GM12891 (cell line): ENCODE measurements at regions not wholly inside any gene's neighbourhood (a gene's known extent, or its start where the extent isn't known, plus 50 kb on each side); places are given as distances from the start of the nearest gene placed in this dataset.

Experiments used
- DNase-seq: peaks from one replicate; pipeline ENCODE4 v3.0.0; 2011; ENCODE audit warnings: low spot score; ENCODE audit not compliant: insufficient read length
- FAIRE-seq: peaks from 2 replicates; lab custom pipeline; 2011; peaks lifted over from hg19 to GRCh38; lab: Jason Lieb, UNC
- PAX5 ChIP-seq: IDR thresholded peaks from 2 replicates; pipeline ENCODE4 v1.6.1; 2011; ENCODE audit warnings: low read length, moderate library complexity, mild to moderate bottlenecking; ENCODE audit not compliant: insufficient read depth, severe bottlenecking
- POLR2A ChIP-seq: IDR thresholded peaks from 2 replicates; pipeline ENCODE4 v1.6.1; 2011; ENCODE audit warnings: low read depth, low read length, control low read depth
- POLR2AphosphoS5 ChIP-seq: IDR thresholded peaks from 2 replicates; pipeline ENCODE4 v1.6.1; 2011; ENCODE audit warnings: low read depth, low read length, control low read depth
- POU2F2 ChIP-seq: IDR thresholded peaks from 2 replicates; pipeline ENCODE4 v1.6.1; 2011; ENCODE audit warnings: low read depth, mild to moderate bottlenecking, control low read depth, low read length, moderate library complexity
- SPI1 ChIP-seq: IDR thresholded peaks from 2 replicates; pipeline ENCODE4 v1.6.1; 2011; ENCODE audit warnings: low read depth, low read length, control low read depth
- TAF1 ChIP-seq: IDR thresholded peaks from 2 replicates; pipeline ENCODE4 v1.6.1; 2011; ENCODE audit warnings: low read depth, low read length, control low read depth

DNA sequence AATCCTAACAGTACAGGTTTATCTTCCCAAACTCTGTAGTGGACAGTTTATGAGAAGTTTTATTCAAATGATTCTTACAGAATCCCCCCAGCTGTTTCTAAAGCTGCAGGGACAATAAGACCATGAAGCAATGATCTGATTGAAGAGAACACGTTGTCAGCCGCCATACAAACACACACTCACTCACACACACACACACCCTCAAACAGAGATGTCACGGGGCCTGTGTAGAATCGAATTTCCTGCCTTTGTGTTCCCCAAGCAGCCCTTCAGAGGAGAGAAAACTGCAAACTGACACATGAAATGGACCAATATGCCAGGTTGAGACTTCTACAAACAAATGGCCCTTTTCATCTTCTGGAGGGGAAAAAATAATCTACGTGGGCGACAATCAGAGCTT, 80.5 kb upstream of the TBX3 start:
- DNase-seq (no peak), FAIRE-seq (no peak)
- no peak for TF ChIP-seq TAF1
- no peak for TF ChIP-seq PAX5
- no peak for TF ChIP-seq POLR2AphosphoS5
- TF ChIP-seq SPI1, result no peak
- no peak for TF ChIP-seq POU2F2
- no peak for TF ChIP-seq POLR2A

DNA sequence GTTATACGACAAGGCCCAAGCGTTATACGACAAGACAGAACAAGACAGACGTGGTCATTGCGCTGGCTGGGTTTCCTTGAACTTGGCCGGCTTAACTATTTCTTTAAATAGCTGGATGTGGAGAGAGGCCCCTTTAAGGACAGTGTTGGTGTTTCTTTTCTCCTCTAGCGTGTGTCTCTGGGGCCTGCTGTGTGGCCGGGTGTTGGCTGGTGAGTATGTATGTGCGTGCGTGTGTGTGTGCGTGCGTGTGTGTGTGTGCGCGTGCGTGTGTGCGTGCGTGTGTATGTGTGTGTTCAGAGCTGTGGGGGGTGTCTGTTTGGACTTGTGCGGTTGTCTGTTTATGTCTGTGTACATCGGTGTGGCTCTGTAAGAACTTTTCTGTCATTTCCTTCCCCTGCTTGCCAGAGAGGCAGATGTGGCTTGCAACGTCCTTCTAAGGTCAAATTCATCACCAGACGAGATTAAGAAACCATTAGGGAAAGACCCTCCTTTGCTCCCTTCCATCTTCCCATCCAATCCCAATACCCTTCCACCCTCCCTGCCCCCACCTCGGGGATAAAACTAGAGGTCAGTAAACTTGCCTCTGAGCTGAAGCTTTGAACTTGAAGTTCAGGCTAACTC, 78.6 kb upstream of the TBX3 start:
- TF ChIP-seq POLR2A (no peak), PAX5 (no peak), TAF1 (no peak), SPI1 (no peak), POLR2AphosphoS5 (no peak), POU2F2 (no peak)
- no peak for FAIRE-seq
- no peak for DNase-seq

DNA sequence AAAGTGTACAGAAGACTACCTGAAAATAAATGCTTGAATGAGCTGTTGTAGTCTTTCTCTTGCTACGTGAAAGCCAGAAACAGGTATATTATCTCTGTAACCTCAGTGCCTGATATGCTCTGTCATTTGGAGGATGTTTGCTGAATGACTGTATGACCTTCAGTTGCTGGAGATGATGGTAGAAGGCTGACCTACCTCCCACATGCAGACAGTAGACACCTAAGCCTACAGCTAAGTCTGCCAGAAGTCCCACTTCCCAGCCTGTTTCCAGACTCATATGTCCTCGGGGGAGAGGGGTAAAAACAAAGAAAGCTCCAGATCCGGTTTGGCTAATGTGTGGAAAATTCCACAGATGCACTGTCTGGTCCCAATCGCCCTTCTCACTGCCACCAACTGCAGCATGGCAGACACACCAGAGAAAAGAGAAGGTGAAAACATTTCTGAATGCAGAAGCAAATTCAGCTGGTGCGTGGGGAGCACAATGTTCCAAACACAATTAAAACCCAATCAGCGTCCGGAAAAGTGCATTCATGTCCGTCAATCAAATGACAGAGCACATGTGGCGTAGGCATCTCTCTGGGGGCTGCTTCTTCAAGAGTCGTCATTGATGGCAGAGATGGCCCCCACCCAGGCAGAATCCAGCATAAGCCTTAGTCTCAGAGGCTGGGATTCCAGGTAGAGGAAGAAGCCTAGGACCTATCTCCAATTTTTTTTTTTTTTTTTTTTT, 76.3 kb upstream of the TBX3 start:
- DNase-seq, result no peak
- TF ChIP-seq SPI1, result no peak
- no peak for TF ChIP-seq POU2F2
- TF ChIP-seq PAX5, result no peak
- TF ChIP-seq POLR2A, result no peak
- TF ChIP-seq TAF1, result no peak
- no peak for TF ChIP-seq POLR2AphosphoS5
- no peak for FAIRE-seq

DNA sequence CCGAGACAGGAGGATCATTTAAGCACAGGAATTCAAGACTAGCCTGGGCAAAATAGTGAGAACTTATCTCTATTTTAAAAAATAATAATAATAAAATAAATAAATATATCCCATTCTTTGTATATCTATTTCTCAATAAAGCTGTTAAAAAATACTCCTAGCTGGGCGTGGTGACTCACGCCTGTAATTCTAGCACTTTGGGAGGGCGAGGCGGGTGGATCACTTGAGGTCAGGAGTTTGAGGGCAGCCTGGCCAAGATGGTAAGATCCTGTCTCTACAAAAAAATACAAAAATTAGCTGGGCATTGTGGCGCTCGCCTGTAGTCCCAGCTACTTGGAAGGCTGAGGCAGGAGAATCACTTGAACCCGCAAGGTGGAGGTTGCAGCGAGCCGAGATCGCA, 75.7 kb upstream of the TBX3 start:
- no peak for DNase-seq
- no peak for FAIRE-seq
- TF ChIP-seq POU2F2, result no peak
- no peak for TF ChIP-seq POLR2AphosphoS5
- TF ChIP-seq POLR2A, result no peak

DNA sequence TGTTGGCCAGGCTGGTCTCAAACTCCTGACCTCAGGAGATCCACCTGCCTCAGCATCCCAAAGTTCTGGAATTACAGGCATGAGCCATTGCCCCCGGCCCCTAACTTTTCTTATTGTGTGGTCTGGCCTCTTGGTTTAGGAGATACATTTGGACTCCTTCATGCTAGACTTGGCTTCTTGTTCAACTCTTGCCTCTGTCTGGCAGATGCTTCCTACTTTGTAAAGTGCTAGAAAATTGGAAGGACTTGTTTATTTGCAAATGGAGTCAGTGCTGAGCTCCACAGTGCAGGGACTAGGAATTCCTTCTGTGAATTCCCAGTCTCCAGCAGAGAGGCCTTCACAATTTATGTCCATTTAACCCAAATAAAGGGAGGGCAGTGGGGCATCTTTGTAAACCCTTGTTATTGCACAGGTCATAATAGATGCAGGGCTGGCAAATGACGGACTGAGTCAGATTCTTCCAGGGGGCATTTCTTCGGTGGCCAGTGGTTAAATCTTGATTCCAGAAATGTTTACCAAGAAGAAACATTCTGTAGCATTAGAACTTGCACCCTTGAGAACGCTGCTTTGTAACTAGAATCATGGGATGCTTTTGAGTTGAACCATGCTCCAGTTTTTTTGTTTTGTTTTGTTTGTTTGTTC, 73.8 kb upstream of the TBX3 start:
- no peak for TF ChIP-seq TAF1
- DNase-seq (no peak), FAIRE-seq (no peak)

DNA sequence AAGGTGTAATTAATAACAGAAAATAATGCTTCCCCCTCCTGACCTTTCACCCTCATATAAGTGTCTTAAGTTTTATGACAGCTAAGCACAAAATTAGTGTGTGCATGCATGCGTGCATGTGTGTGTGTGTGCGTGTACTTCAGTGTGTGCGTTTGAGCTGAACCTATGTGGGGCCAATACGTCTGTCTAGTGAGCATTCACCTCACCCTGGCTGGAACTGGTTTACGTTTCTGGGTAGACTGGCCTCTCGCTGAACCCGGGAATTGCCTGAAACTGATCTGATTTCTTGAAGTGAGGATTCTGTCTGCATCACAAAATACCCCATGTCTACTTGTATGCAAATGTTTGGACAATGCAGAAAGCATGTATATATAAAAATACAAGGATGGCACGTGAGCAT, 68.2 kb upstream of the TBX3 start:
- TF ChIP-seq PAX5 (no peak), POLR2AphosphoS5 (no peak), POLR2A (no peak)
- DNase-seq, result no peak
- no peak for FAIRE-seq

DNA sequence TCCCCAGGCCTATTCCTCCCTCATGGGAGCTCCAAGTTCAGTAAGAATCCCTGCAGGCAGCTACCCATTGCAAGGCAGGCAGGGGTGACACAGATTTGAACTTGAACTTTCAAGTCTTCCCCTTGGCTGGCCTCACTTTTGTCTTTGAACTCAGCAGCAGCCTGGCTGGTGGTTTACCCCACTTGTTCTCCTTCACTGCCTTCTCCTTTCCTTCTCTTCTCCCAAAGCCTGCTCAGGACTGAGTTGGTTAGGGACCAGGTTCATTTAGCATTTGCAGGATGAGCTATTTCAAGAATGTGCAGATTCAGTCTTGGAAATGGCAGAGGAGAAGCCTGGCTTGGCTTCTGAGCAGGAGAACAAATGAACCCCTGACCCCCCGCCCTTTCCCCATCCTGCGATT, 67.7 kb upstream of the TBX3 start:
- FAIRE-seq (no peak), DNase-seq (no peak)
- TF ChIP-seq PAX5 (no peak), POLR2A (no peak), POU2F2 (no peak), TAF1 (no peak), POLR2AphosphoS5 (no peak), SPI1 (no peak)

DNA sequence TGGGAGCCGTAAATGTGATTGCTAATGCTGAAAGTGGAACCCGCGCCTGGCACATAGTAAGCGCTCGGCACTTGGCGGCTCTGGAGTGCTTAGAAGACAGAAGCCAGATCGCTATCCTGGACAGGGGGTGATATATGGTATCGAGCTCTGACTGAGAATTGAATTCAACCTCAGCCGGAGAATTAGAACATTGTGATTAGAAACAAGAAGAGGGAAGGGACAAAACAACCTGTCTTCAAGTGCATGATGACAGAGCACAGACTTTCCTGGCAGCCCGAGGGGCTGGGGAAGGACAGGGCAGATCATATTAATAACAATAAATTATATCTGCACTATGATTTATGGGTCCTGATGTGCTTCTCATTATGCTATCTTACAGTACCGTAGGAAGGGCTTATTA, 66.9 kb upstream of the TBX3 start:
- no peak for TF ChIP-seq POLR2A
- no peak for TF ChIP-seq SPI1
- no peak for TF ChIP-seq TAF1
- TF ChIP-seq PAX5, result no peak
- no peak for TF ChIP-seq POLR2AphosphoS5
- no peak for TF ChIP-seq POU2F2
- FAIRE-seq, result no peak

DNA sequence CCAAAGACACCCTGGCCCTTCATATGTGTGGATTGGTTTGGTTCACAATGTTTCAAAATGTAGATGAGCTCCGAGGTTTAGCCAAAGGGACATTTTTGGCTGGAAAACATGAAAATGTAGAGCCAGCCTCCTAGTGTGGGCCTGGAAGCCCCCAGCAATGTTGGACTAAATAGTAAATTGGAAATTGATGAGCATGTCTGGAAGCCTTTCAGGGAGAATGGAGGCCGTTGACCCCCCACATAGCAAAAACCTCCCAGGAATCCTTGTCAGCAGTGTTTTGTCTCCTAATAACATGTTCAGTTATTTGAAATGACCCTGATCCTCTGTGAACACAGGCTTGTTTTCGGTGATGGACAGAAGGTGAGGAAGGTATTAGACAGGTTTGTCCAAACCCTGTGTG, 65.1 kb upstream of the TBX3 start:
- TF ChIP-seq SPI1, result no peak
- no peak for TF ChIP-seq POU2F2
- FAIRE-seq (no peak), DNase-seq (no peak)

More for the DNA sequence above, 66.9 kb upstream of the TBX3 start:
- DNase-seq, result no peak
